ENCODE measurements at regions not wholly inside any gene's neighbourhood (a gene's known extent, or its start where the extent isn't known, plus 50 kb on each side); places are given as distances from the start of the nearest gene placed in this dataset.
"Not testable (repeated sequence)": the region's sequence is repeated elsewhere in the genome, so short reads cannot be mapped to it uniquely, and the experiment has no call there.

GRCh38 chr4:126529997-126530396 lies 1102.8 kb upstream of the INTU start:
- Mint-ChIP-seq H3K4me1 (ENCODE audit: low read depth) (no peaks in the 10 kb centered on the region), H3K27ac (no peak overlapping the region), H3K36me3 (ENCODE audit: low read depth) (no peaks in the 10 kb centered on the region), H3K4me3 (no peak overlapping the region), H3K27me3 (ENCODE audit: low read depth) (no peaks in the 10 kb centered on the region), H3K9me3 (peaks cover 2% of the 10 kb centered on the region)
- intact Hi-C loops (cut with micrococcal nuclease), result no loop called here
- CTCF ChIA-PET, result no interaction called here
- DNase-seq, result no peak

GRCh38 chr4:126530996-126531585 lies 1101.7 kb upstream of the INTU start:
- intact Hi-C loops (cut with micrococcal nuclease), result no loop called here
- DNase-seq, result no peak
- no peak overlapping the region for H3K4me3 Mint-ChIP-seq
- H3K36me3 Mint-ChIP-seq (ENCODE audit: low read depth), result no peaks in the 10 kb centered on the region
- H3K4me1 Mint-ChIP-seq (ENCODE audit: low read depth), result no peaks in the 10 kb centered on the region
- CTCF ChIA-PET, result no interaction called here
- H3K9me3 Mint-ChIP-seq, result no peaks in the 10 kb centered on the region
- no peak overlapping the region for H3K27ac Mint-ChIP-seq
- H3K27me3 Mint-ChIP-seq (ENCODE audit: low read depth), result no peaks in the 10 kb centered on the region

- Mint-ChIP-seq H3K27ac (no peak overlapping the region), H3K4me3 (no peak overlapping the region), H3K4me1 (ENCODE audit: low read depth) (no peaks in the 10 kb centered on the region), H3K27me3 (ENCODE audit: low read depth) (no peaks in the 10 kb centered on the region), H3K36me3 (ENCODE audit: low read depth) (no peaks in the 10 kb centered on the region), H3K9me3 (no peaks in the 10 kb centered on the region)
- DNase-seq, result no peak
- CTCF ChIA-PET, result no interaction called here
- intact Hi-C loops (cut with micrococcal nuclease), result no loop called here
These were observed 1100.2 kb upstream of the INTU start for GRCh38 chr4:126532527-126532926.

GRCh38 chr4:126533146-126533805 lies 1099.5 kb upstream of the INTU start:
- no peaks in the 10 kb centered on the region for H3K27me3 Mint-ChIP-seq (ENCODE audit: low read depth)
- no peaks in the 10 kb centered on the region for H3K4me1 Mint-ChIP-seq (ENCODE audit: low read depth)
- CTCF ChIA-PET, result no interaction called here
- intact Hi-C loops (cut with micrococcal nuclease), result no loop called here
- no peak for DNase-seq
- H3K36me3 Mint-ChIP-seq (ENCODE audit: low read depth), result no peaks in the 10 kb centered on the region
- H3K4me3 Mint-ChIP-seq, result no peak overlapping the region
- no peak overlapping the region for H3K27ac Mint-ChIP-seq
- no peaks in the 10 kb centered on the region for H3K9me3 Mint-ChIP-seq

GRCh38 chr4:126539771-126540170 lies 1093.0 kb upstream of the INTU start:
- CTCF ChIA-PET, result interaction anchor here (0.6 kb wide), 1 partner anchor 582 kb away, joined by 3 read pairs; no protein-coding TSS in a partner anchor
- Mint-ChIP-seq H3K4me1 (ENCODE audit: low read depth) (no peaks in the 10 kb centered on the region), H3K9me3 (no peaks in the 10 kb centered on the region), H3K36me3 (ENCODE audit: low read depth) (no peaks in the 10 kb centered on the region), H3K27ac (no peak overlapping the region), H3K27me3 (ENCODE audit: low read depth) (no peaks in the 10 kb centered on the region), H3K4me3 (no peak overlapping the region)
- intact Hi-C loops (cut with micrococcal nuclease), result no loop called here
- no peak for DNase-seq

GRCh38 chr4:126541820-126542219 lies 1090.9 kb upstream of the INTU start:
- Mint-ChIP-seq H3K36me3 (ENCODE audit: low read depth) (no peaks in the 10 kb centered on the region), H3K4me3 (no peak overlapping the region), H3K27me3 (ENCODE audit: low read depth) (no peaks in the 10 kb centered on the region), H3K27ac (no peak overlapping the region), H3K9me3 (no peaks in the 10 kb centered on the region), H3K4me1 (ENCODE audit: low read depth) (no peaks in the 10 kb centered on the region)
- CTCF ChIA-PET, result no interaction called here
- intact Hi-C loops (cut with micrococcal nuclease), result no loop called here
- no peak for DNase-seq

GRCh38 chr4:126544276-126544675 lies 1088.5 kb upstream of the INTU start:
- H3K27me3 Mint-ChIP-seq (ENCODE audit: low read depth), result no peaks in the 10 kb centered on the region
- DNase-seq, result no peak
- H3K36me3 Mint-ChIP-seq (ENCODE audit: low read depth), result no peaks in the 10 kb centered on the region
- no peak overlapping the region for H3K27ac Mint-ChIP-seq
- H3K9me3 Mint-ChIP-seq, result no peaks in the 10 kb centered on the region
- intact Hi-C loops (cut with micrococcal nuclease), result no loop called here
- H3K4me3 Mint-ChIP-seq, result no peak overlapping the region
- CTCF ChIA-PET, result no interaction called here
- no peaks in the 10 kb centered on the region for H3K4me1 Mint-ChIP-seq (ENCODE audit: low read depth)

GRCh38 chr4:126546197-126546596 lies 1086.6 kb upstream of the INTU start:
- CTCF ChIA-PET; H3K27me3 Mint-ChIP-seq (ENCODE audit: low read depth); intact Hi-C loops (cut with micrococcal nuclease); DNase-seq; H3K9me3 Mint-ChIP-seq; H3K4me1 Mint-ChIP-seq (ENCODE audit: low read depth); H3K4me3 Mint-ChIP-seq; H3K36me3 Mint-ChIP-seq (ENCODE audit: low read depth); H3K27ac Mint-ChIP-seq: not testable (repeated sequence)

- Mint-ChIP-seq H3K4me3 (no peak overlapping the region), H3K27me3 (ENCODE audit: low read depth) (no peaks in the 10 kb centered on the region), H3K4me1 (ENCODE audit: low read depth) (no peaks in the 10 kb centered on the region), H3K27ac (no peak overlapping the region), H3K36me3 (ENCODE audit: low read depth) (no peaks in the 10 kb centered on the region), H3K9me3 (no peaks in the 10 kb centered on the region)
- intact Hi-C loops (cut with micrococcal nuclease), result no loop called here
- no peak for DNase-seq
- CTCF ChIA-PET, result no interaction called here
These were observed 1085.4 kb upstream of the INTU start for GRCh38 chr4:126547352-126547751.

GRCh38 chr4:126548890-126549289 lies 1083.9 kb upstream of the INTU start:
- Mint-ChIP-seq H3K9me3 (no peaks in the 10 kb centered on the region), H3K27me3 (ENCODE audit: low read depth) (no peaks in the 10 kb centered on the region), H3K4me1 (ENCODE audit: low read depth) (no peaks in the 10 kb centered on the region), H3K4me3 (no peak overlapping the region), H3K36me3 (ENCODE audit: low read depth) (no peaks in the 10 kb centered on the region), H3K27ac (no peak overlapping the region)
- intact Hi-C loops (cut with micrococcal nuclease), result no loop called here
- DNase-seq, result no peak
- CTCF ChIA-PET, result no interaction called here

GRCh38 chr4:126552321-126552720 lies 1080.4 kb upstream of the INTU start:
- no peak overlapping the region for H3K4me3 Mint-ChIP-seq
- no peaks in the 10 kb centered on the region for H3K4me1 Mint-ChIP-seq (ENCODE audit: low read depth)
- no peaks in the 10 kb centered on the region for H3K27me3 Mint-ChIP-seq (ENCODE audit: low read depth)
- no peaks in the 10 kb centered on the region for H3K36me3 Mint-ChIP-seq (ENCODE audit: low read depth)
- CTCF ChIA-PET, result no interaction called here
- DNase-seq, result no peak
- peaks cover 12% of the 10 kb centered on the region for H3K9me3 Mint-ChIP-seq
- intact Hi-C loops (cut with micrococcal nuclease), result no loop called here
- no peak overlapping the region for H3K27ac Mint-ChIP-seq

- Mint-ChIP-seq H3K4me3 (no peak overlapping the region), H3K4me1 (ENCODE audit: low read depth) (no peaks in the 10 kb centered on the region), H3K36me3 (ENCODE audit: low read depth) (no peaks in the 10 kb centered on the region), H3K27me3 (ENCODE audit: low read depth) (no peaks in the 10 kb centered on the region), H3K9me3 (peaks cover 12% of the 10 kb centered on the region), H3K27ac (no peak overlapping the region)
- CTCF ChIA-PET, result no interaction called here
- no peak for DNase-seq
- intact Hi-C loops (cut with micrococcal nuclease), result no loop called here
These were observed 1079.5 kb upstream of the INTU start for GRCh38 chr4:126553248-126553647.

- no peak for DNase-seq
- Mint-ChIP-seq H3K9me3 (peaks cover 12% of the 10 kb centered on the region), H3K27ac (no peak overlapping the region), H3K4me1 (ENCODE audit: low read depth) (no peaks in the 10 kb centered on the region), H3K36me3 (ENCODE audit: low read depth) (no peaks in the 10 kb centered on the region), H3K4me3 (no peak overlapping the region), H3K27me3 (ENCODE audit: low read depth) (no peaks in the 10 kb centered on the region)
- intact Hi-C loops (cut with micrococcal nuclease), result no loop called here
- CTCF ChIA-PET, result no interaction called here
These were observed 1074.2 kb upstream of the INTU start for GRCh38 chr4:126558596-126558995.
